Mammary epithelial cell (primary cell): ENCODE measurements at regions not wholly inside any gene's neighbourhood (a gene's known extent, or its start where the extent isn't known, plus 50 kb on each side); places are given as distances from the start of the nearest gene placed in this dataset.

Experiments
- EZH2 ChIP-seq: IDR thresholded peaks from 2 replicates; pipeline ENCODE4 v1.6.1; 2012; ENCODE audit warnings: low read length, inconsistent platforms, borderline replicate concordance
- TF ChIP-seq, protein P1 (sequence below), 2 donors: IDR thresholded peaks in 1 of 2; conservative IDR thresholded peaks in 1 of 2; 2 replicates each; pipeline ENCODE4 v1.5.1; 2011 to 2012; ENCODE audit warnings: inconsistent platforms in 2 of 2, low read length in 2 of 2, mild to moderate bottlenecking in 2 of 2, control low read depth in 1 of 2, low read depth in 1 of 2; ENCODE audit not compliant: insufficient read depth in 1 of 2; ENCODE audit errors: extremely low read depth in 1 of 2

- TF ChIP-seq, protein P1, sequence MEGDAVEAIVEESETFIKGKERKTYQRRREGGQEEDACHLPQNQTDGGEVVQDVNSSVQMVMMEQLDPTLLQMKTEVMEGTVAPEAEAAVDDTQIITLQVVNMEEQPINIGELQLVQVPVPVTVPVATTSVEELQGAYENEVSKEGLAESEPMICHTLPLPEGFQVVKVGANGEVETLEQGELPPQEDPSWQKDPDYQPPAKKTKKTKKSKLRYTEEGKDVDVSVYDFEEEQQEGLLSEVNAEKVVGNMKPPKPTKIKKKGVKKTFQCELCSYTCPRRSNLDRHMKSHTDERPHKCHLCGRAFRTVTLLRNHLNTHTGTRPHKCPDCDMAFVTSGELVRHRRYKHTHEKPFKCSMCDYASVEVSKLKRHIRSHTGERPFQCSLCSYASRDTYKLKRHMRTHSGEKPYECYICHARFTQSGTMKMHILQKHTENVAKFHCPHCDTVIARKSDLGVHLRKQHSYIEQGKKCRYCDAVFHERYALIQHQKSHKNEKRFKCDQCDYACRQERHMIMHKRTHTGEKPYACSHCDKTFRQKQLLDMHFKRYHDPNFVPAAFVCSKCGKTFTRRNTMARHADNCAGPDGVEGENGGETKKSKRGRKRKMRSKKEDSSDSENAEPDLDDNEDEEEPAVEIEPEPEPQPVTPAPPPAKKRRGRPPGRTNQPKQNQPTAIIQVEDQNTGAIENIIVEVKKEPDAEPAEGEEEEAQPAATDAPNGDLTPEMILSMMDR (conservative IDR thresholded peaks at IDR 0.05 in 1 of 2, IDR thresholded peaks at IDR 0.05 in 1 of 2; ENCODE audit: extremely low read depth in 1 of 2, insufficient read depth in 1 of 2, low read depth in 1 of 2, low read length in 2 of 2) = no peak
- TF ChIP-seq EZH2 = no peak
Measured at GRCh38 chr3:104436506-104436905, 930.2 kb upstream of the ALCAM start.
